Fibroblast of pulmonary artery (primary cell): ENCODE measurements at regions not wholly inside any gene's neighbourhood (a gene's known extent, or its start where the extent isn't known, plus 50 kb on each side); places are given as distances from the start of the nearest gene placed in this dataset.

Source experiments
- DNase-seq: peaks from one replicate; pipeline ENCODE4 v3.0.0-alpha.2; 2010; ENCODE audit warnings: low read depth
- H3K4me3 ChIP-seq: replicated peaks from 2 replicates; pipeline ENCODE4 v1.5.1; 2011; ENCODE audit warnings: low read depth, mild to moderate bottlenecking, control low read depth, low read length, moderate library complexity
- CTCF ChIP-seq: IDR thresholded peaks from 2 replicates; pipeline ENCODE4 v1.5.1; 2011; ENCODE audit warnings: mild to moderate bottlenecking, control low read depth, low read length, inconsistent platforms; ENCODE audit errors: missing control alignments

DNA sequence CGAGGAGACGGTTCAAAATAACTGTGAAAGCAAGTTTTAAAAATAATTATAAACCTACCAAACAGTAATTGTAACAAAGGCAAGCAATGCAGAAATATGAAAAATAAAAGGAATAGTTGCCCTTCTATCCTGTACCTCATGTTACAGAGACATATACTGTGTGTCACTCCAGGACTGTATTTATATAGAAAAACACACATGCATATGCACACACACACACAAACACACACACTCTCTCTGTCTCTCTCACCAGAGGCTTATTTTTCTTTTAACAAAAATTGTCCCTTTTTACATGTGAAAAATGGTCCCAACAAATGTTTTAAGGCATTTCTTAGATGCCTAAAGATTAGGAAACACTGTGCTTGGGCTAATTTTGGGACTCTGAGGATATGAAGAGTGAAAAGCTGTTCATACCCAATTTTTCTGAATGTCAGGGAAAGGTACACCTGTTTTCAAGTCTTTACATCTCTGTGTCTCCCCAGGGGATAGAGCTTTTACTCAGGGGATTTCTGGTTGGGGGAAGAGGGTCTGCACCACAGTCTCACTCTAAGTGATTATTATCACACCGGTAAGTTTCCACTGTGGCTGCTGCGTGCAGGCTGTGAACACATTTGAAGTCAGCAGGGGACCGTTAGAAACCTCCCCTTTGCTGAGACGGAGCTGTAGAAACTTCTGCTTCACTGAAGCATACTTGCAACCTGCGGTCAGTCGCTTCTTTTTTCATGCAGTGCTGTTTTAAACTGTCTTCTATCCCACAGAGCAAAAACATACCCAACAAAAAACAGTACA lies 51.4 kb upstream of the SPAG16 start:
- no peak for DNase-seq
- no peak for TF ChIP-seq CTCF
- H3K4me3 ChIP-seq, result no peak overlapping the region

GRCh38 chr2:213233438-213234330 lies 50.6 kb upstream of the SPAG16 start:
- no peak for DNase-seq
- no peak for TF ChIP-seq CTCF
- H3K4me3 ChIP-seq, result no peak overlapping the region
